Head of caudate nucleus (tissue), 42 donors: ENCODE measurements at regions not wholly inside any gene's neighbourhood (a gene's known extent, or its start where the extent isn't known, plus 50 kb on each side); places are given as distances from the start of the nearest gene placed in this dataset.

Source experiments
- DNase-seq, 42 donors: peaks; one replicate each; pipeline versions ENCODE4 v3.0.0 to v3.0.0-alpha.2; 2020 to 2021; ENCODE audit warnings: mixed read lengths in 7 of 42
- intact Hi-C: fragments of 100-400 bp; cut with DNase I; formaldehyde crosslinking; loops from one replicate; pipeline ENCODE4 v1.15.0; 2022

DNA sequence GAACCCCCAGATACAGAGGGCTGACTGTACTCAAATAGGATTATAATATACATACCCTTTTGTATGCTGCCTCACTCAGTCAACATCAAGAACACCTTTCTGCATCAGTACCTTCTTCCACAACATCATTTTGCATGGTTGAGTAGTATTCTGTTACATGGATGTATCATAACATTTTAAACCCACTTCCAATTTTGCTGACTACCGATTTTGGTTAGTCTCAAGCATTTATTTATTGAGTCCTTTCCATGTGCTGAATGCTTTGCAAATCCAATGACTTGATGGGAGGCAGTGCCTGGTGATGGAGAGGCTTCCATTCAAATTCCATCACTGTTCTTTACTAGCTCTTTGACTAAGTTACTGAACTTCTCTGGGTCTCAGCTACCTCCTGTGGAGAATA lies 182.0 kb upstream of the KLF4 start:
- intact Hi-C loops = no loop called here
- DNase-seq = no peak

- intact Hi-C loops = no loop called here
- DNase-seq = no peak
Observed at GRCh38 chr9:107669422-107669821, 179.9 kb upstream of the KLF4 start.

DNA sequence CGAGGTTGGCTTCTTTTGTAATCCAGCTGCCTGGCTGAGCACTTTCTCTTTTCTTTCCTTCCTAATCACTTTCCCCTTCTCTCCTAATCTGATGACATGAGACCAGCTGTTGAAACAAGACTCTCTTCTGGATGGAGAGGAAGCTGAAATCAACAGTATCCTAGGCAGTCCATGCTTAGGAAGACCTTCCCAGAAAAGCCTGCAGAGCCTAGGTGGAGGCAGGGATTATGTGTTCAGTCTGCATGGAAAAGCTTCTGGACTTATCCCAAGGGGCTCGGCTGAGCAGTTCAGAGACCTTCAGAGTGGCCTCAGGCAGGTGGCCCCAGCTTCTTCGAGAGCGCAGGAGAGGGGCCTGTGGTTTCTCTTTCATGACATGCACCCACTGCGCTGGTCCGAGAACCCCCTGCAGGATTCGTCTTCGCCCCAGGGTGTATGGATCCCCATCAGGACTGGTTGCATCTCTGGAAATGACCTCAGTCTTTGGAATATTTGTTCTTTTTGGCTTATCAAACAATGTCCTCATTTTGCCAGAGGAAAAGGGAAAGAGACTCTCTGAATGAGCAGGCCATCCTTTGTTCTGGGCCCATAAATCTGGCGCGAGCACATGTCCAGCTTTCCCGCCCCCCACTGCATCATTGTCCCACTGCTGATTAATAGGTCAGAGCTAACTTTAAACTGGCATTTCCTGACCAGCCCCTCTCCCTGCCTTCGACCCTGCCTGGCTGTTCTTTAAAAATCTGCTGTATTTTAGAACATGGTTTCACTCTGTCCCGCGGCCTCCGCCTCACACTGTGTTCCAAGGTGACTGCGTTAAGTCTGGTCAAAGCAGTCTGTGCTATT lies 177.9 kb upstream of the KLF4 start:
- intact Hi-C loops = no loop called here
- peak in 5 of 42 donors; percentile 15 to 54 (median 21) for DNase-seq

DNA sequence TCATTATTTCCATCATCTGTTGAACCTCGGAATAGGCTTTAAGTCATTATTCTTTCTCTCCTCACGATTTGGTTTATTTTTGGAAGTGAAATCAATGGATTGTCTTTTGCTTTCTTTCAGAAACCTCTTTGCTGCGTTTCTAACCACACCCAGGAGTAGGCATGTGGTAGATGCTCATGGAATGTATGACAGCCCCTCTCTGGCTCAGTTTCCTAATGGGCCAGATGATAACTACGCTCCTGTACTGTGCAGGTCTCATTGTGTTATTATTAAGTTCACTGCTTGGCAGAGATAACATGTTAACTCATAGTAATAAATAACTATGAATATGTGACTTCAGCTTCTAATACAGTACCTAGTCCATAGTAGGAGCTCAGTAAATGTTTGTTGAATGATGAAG lies 175.5 kb upstream of the KLF4 start:
- intact Hi-C loops = no loop called here
- DNase-seq = no peak

DNA sequence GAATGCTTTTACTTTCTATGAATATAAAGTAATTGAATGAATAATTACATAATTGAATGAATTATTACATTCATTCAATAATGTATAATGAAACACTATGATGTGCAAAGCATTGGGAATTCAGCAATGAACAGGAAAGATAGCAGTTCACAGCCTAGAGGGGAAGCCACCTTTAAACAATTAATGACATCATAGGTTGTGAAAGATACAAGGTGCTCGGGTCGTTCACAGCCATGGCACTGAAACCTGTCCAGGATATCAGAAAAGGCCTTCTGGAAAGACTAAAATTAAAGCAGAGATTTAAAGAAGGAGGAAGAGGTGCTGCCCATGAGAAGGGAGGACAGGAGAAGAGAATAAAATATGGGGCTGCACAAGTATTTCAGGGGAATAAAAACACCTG lies 171.4 kb upstream of the KLF4 start:
- no peak for DNase-seq
- intact Hi-C loops = no loop called here

- DNase-seq = no peak
- intact Hi-C loops = no loop called here
Observed at GRCh38 chr9:107653263-107653821, 163.8 kb upstream of the KLF4 start.

GRCh38 chr9:107650995-107651394 lies 161.4 kb upstream of the KLF4 start:
- no peak for DNase-seq
- intact Hi-C loops = no loop called here

GRCh38 chr9:107650321-107650720 lies 160.8 kb upstream of the KLF4 start:
- DNase-seq = no peak
- intact Hi-C loops = no loop called here

- no peak for DNase-seq
- intact Hi-C loops = no loop called here
Observed at GRCh38 chr9:107648153-107648715, 158.7 kb upstream of the KLF4 start.

DNA sequence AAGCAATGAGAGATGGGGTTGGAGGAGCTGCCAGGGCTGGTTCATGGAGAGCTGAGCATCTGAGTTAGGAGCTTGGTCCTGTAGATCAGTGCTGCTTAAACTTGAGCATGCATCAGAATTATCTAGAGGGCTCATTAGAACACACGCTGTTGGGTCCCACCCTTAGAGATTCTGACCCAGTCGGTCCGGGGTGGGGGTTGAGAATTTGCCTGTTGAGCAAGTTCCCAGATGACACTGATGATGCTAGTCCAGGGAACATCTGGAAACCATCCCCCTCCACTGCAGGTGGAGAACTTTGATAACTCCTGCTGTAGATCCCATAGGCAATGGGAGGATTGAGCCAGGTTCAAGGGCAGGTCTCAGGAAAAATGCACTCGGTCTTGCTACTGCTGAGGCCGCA lies 158.0 kb upstream of the KLF4 start:
- intact Hi-C loops = no loop called here
- no peak for DNase-seq

DNA sequence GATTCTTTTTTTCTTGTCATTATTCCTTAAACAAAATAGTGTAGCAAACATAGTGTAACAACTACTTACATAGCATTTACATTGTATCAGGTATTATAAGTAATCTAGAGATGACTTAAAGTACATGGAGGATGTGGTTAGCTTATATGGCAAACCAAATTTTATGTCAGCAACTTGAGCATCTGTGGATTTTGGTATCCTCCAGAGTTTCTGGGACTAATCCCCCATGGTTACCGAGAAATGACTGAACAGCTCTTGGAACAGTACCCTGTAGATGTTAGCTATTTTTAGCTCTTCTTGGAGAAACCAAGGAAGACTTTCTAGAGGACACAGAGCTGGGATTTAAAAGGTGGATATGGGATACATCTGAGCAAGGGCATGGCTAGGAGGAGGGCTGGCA lies 157.6 kb upstream of the KLF4 start:
- no peak for DNase-seq
- intact Hi-C loops = no loop called here

DNA sequence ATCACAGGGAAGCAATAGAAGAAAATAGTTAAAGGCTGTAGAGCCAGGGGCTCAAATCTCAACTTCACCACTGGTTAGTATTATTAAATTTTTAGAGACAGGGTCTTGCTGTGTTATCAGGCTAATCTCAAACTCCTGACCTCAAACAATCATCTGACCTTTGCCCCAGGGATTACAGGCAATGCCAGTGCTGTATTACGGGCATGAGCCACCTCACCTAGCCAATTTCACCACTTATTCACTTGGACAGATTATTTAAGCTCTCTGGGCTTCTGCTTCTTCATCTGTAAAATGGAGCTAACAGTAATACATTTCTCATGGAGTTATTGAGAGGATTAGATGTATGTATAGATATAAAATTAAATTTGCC lies 155.9 kb upstream of the KLF4 start:
- DNase-seq = no peak
- intact Hi-C loops = no loop called here

DNA sequence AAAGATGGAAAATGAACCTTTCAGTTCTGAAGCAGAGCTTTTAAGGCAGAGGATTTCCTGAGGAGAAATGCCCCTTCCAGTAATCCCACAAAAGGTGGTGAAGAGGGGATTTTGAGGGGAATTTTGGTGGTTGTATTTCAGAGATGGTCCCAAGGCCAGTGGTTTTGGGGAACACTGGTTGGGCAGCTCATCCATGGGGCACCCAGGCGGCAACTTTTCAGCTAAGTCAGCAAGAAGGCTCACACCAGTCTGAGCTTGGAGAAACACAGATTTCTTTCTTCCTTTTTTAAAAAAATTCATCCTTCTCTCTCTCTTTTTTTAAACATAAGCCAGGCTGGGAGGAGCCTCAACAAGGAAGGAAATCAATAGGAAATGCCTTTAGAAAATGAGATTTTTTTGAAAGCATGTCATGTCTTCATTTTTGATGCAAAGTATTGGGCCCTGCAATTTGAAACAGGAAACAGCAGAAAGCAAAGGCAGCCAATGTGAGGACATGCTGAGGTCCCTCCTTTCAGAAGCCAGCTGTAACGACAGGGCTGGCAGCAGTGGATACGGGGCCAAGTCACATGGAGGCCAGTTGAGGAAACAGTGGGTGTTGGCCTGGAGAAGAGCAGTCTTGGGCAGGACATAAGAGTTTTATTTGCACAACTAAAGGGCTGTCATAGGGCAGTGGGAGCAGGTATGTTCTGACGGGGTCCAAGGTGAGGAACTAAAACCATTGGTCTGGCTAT lies 155.3 kb upstream of the KLF4 start:
- peak in 26 of 42 donors; percentile 10 to 67 (median 33) for DNase-seq
- intact Hi-C loops = no loop called here

GRCh38 chr9:107639426-107639825 lies 149.9 kb upstream of the KLF4 start:
- intact Hi-C loops = loop anchor here (5.0 kb wide), 2 partner anchors 113 to 152 kb away; partner anchors contain the start of gene KLF4
- DNase-seq = no peak

DNA sequence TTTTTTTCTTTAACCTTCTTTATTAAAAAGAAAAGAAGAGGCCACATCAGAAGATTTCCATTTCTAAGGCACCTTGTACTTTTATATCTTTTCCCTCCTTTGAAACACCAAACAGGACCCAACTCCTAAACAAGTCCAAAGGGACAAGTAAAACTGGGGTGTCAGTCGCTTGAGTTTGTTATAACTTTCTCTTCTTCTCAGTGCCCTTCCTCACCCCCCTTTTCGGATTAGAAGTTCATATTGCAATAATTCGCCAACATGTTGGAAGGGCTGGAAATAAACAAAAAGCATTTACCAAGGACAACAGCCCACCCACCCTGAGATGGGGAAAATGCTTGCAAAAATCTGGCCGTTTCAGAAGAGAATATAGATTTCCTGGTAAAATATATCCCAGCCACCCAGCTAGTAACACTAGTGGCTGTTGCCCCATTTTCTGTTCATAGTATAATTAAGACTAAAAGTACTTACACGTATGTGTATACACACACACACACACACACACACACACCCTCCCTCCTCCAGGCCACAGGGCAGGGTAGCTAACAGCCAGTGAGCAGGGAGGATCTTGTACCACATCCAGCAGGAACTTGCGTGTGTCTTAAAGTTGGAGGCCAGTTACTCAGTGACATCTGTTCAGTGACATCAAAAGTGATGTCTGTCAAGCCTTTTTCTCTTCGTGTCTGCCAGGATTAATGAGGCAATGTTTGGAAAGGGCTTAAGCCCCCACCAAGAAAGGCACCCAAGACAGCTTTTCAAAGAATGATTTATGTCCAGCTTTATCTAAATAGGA lies 149.1 kb upstream of the KLF4 start:
- DNase-seq = peak in 3 of 42 donors; percentile 11 to 35 (median 13)
- intact Hi-C loops = loop anchor here (5.0 kb wide), 2 partner anchors 114 to 151 kb away; partner anchors contain the start of gene KLF4

DNA sequence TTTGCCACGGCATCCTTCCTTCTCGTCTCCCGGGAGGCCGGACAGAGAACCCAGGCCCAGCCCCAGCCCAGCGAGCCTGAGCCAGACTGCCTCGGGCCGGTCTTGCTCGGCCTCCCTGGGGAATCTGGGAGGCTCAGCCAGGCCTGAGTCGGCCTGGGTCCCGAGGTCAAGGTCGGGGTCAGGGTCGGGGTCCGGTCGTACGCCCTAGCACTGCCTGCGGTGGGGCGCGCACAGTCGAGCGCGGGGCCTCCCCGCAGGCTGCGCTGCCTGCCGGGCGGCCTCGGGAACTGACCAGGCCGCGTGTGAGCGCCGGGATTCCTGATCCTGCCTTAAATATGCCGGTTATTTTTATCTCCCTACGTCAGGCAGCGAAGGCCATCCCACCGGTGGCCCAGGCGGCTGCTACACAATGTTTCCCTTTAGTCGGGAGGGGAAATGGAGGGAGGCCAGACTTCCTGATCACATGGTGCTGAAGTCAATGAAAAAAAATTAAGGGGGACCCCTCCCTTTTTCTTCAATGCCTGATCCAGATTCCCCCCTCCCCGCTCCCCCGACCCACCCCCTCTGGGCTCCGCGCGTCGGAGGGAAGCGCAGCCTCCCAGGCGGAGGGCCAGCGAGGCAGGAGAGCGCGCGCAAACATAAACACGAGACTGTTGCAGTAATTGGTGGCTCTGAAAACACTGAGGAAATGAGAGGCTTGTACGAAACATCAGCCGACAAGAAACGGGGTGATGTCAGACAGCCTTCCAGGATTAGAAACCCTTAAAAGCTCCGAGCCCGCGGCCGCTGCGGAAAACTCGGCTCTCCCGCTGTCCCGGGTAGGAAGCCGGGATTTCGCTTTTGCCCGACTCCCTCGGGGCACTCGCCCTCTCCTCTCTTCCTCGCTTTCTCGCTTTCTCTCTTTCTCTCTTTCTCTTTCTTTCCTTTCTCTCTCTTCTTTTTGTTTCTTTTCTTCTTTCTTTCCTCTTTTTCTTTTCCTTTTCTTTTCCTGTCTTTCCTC lies 148.2 kb upstream of the KLF4 start:
- peak; percentile 40 to 91 (median 74) for DNase-seq
- intact Hi-C loops = loop anchor here (5.0 kb wide), 2 partner anchors 115 to 150 kb away; partner anchors contain the start of gene KLF4

DNA sequence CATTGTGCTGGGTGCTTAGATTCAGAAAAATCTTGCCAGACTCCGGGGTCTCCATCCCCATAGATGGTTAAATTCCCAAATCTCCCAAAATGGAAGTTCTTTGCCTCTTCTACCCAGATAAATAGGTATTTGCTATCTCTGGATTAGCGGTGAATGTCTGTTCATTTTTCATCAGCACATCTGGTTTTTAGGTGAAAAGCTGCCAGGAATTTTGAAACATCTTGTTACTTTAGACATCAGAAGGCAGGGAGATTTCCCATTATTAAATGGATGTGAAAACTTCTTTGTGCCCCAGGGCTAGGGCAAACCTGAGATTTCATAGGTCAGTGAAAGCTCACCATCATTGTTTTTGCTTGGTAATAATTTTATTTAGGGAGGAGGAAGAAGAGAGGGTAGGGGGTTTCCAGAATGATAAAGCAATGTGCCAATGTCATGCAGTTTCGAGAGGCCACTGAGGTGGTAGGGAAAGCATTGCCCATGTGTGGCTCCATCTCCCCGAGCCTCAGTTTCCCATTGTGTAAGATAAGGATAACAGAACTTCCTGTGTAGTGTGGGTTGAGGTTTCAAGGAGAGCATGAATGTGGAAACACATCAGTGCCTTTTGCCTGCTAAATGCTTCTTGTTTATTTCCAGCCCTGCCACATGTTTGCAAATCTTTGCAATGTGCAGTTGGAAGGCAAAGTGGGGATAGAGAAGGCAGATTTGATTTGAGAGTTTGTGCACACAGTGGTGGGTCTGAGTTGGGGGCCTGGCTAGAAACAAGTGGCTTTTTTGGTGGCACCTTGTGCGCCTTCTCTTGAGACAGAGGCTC lies 147.2 kb upstream of the KLF4 start:
- DNase-seq = no peak
- intact Hi-C loops = loop anchor here (5.0 kb wide), 2 partner anchors 116 to 149 kb away; partner anchors contain the start of gene KLF4
